Neural progenitor cell (in vitro differentiated cells): ENCODE measurements at regions not wholly inside any gene's neighbourhood (a gene's known extent, or its start where the extent isn't known, plus 50 kb on each side); places are given as distances from the start of the nearest gene placed in this dataset.

Source experiments
- DNase-seq: peaks from one replicate; pipeline ENCODE4 v3.0.0-alpha.2; 2016; ENCODE audit warnings: low spot score
- H2AFZ ChIP-seq: fragments of 200-600 bp; sonication (generic); replicated peaks from 2 replicates; pipeline ENCODE4 v1.6.1; 2016; ENCODE audit warnings: antibody characterized with exemption
- H3F3A ChIP-seq: fragments of 200-600 bp; sonication (generic); 2 replicates; pipeline ENCODE4 v1.6.1; 2016; ENCODE audit warnings: antibody characterized with exemption, low read depth
- H3K27ac ChIP-seq: fragments of 200-600 bp; sonication (generic); 2 replicates; pipeline ENCODE4 v1.5.1; 2016; ENCODE audit warnings: mild to moderate bottlenecking
- H3K27me3 ChIP-seq: fragments of 200-600 bp; sonication (generic); 2 replicates; pipeline ENCODE4 v1.6.1; 2016; ENCODE audit warnings: mild to moderate bottlenecking, moderate library complexity
- H3K36me3 ChIP-seq: fragments of 200-600 bp; sonication (generic); 2 replicates; pipeline ENCODE4 v1.5.1; 2016
- H3K4me1 ChIP-seq: fragments of 200-600 bp; sonication (generic); 2 replicates; pipeline ENCODE4 v1.6.1; 2016; ENCODE audit warnings: mixed run types
- H3K4me2 ChIP-seq: fragments of 200-600 bp; sonication (generic); 2 replicates; pipeline ENCODE4 v1.6.1; 2016
- H3K4me3 ChIP-seq: fragments of 200-600 bp; sonication (generic); 2 replicates; pipeline ENCODE4 v1.5.1; 2016
- H3K79me2 ChIP-seq: fragments of 200-600 bp; sonication (generic); 2 replicates; pipeline ENCODE4 v1.6.1; 2016; ENCODE audit warnings: low read depth
- H3K9ac ChIP-seq: fragments of 200-600 bp; sonication (generic); 2 replicates; pipeline ENCODE4 v1.6.1; 2016
- H3K9me3 ChIP-seq: fragments of 200-600 bp; sonication (generic); 2 replicates; pipeline ENCODE4 v1.5.1; 2016; ENCODE audit warnings: low read depth
- H4K20me1 ChIP-seq: fragments of 200-600 bp; sonication (generic); 2 replicates; pipeline ENCODE4 v1.6.1; 2016; ENCODE audit warnings: low read depth
- H3K27ac Mint-ChIP-seq: 3 replicates; pipeline ENCODE4 v1.8.0; 2021; ENCODE audit warnings: mixed read lengths
- H3K27me3 Mint-ChIP-seq: 2 replicates; pipeline ENCODE4 v1.8.0; 2022; ENCODE audit warnings: low read depth, mild to moderate bottlenecking, inconsistent platforms, moderate library complexity, mixed read lengths; ENCODE audit not compliant: insufficient read depth
- H3K36me3 Mint-ChIP-seq: 3 replicates; pipeline ENCODE4 v1.8.0; 2021; ENCODE audit warnings: mixed read lengths
- H3K4me1 Mint-ChIP-seq: 3 replicates; pipeline ENCODE4 v1.8.0; 2021; ENCODE audit warnings: mixed read lengths
- H3K4me3 Mint-ChIP-seq: 3 replicates; pipeline ENCODE4 v1.8.0; 2021; ENCODE audit warnings: mild to moderate bottlenecking, moderate library complexity, mixed read lengths
- H3K9me3 Mint-ChIP-seq: 3 replicates; pipeline ENCODE4 v1.8.0; 2020; ENCODE audit warnings: mixed read lengths
- CTCF ChIP-seq: fragments of 200-600 bp; sonication (generic); IDR thresholded peaks from 2 replicates; pipeline ENCODE4 v1.5.1; 2017; ENCODE audit warnings: antibody characterized with exemption, mild to moderate bottlenecking
- EZH2 ChIP-seq: fragments of 200-600 bp; sonication (generic); IDR thresholded peaks from 2 replicates; pipeline ENCODE4 v1.6.1; 2017; ENCODE audit warnings: antibody characterized with exemption, mild to moderate bottlenecking, moderate library complexity
- EZH2phosphoT487 ChIP-seq: fragments of 200-600 bp; sonication (generic); IDR thresholded peaks from 2 replicates; pipeline ENCODE4 v1.6.1; 2017; ENCODE audit warnings: antibody characterized with exemption

- no peak for TF ChIP-seq EZH2
- TF ChIP-seq EZH2phosphoT487 = no peak
- no peak for TF ChIP-seq CTCF
- no peak overlapping the region for H3K27ac ChIP-seq
- no peak overlapping the region for H3K4me3 Mint-ChIP-seq
- H3K79me2 ChIP-seq = no peaks in the 10 kb centered on the region
- H2AFZ ChIP-seq = no peak overlapping the region
- no peaks in the 10 kb centered on the region for H3K4me1 Mint-ChIP-seq
- no peaks in the 10 kb centered on the region for H3K36me3 ChIP-seq
- no peaks in the 10 kb centered on the region for H3K9me3 ChIP-seq
- no peaks in the 10 kb centered on the region for H3K27me3 Mint-ChIP-seq
- H4K20me1 ChIP-seq = no peaks in the 10 kb centered on the region
- DNase-seq = no peak
- H3K27ac Mint-ChIP-seq = no peak overlapping the region
- no peaks in the 10 kb centered on the region for H3F3A ChIP-seq
- H3K27me3 ChIP-seq = no peaks in the 10 kb centered on the region
- H3K36me3 Mint-ChIP-seq = no peaks in the 10 kb centered on the region
- peaks cover 3% of the 10 kb centered on the region for H3K9me3 Mint-ChIP-seq
- no peak overlapping the region for H3K9ac ChIP-seq
- no peaks in the 10 kb centered on the region for H3K4me1 ChIP-seq
- H3K4me3 ChIP-seq = no peak overlapping the region
- H3K4me2 ChIP-seq = no peak overlapping the region
Observed at GRCh38 chr5:25881318-25882036, 1156.9 kb downstream of the CDH9 start.

- Histone ChIP-seq H4K20me1 (no peaks in the 10 kb centered on the region), H3K4me2 (no peak overlapping the region), H3K27me3 (no peaks in the 10 kb centered on the region), H3K79me2 (no peaks in the 10 kb centered on the region), H3K4me1 (no peaks in the 10 kb centered on the region), H3K4me3 (no peak overlapping the region), H3F3A (no peaks in the 10 kb centered on the region), H3K9me3 (no peaks in the 10 kb centered on the region), H3K27ac (no peak overlapping the region), H3K36me3 (no peaks in the 10 kb centered on the region), H3K9ac (no peak overlapping the region), H2AFZ (no peak overlapping the region)
- Mint-ChIP-seq H3K27me3 (peaks cover 2% of the 10 kb centered on the region), H3K4me3 (no peak overlapping the region), H3K27ac (no peak overlapping the region), H3K36me3 (no peaks in the 10 kb centered on the region), H3K4me1 (no peaks in the 10 kb centered on the region), H3K9me3 (peaks cover 4% of the 10 kb centered on the region)
- no peak for DNase-seq
- TF ChIP-seq EZH2 = no peak
- no peak for TF ChIP-seq EZH2phosphoT487
- TF ChIP-seq CTCF = no peak
Observed at GRCh38 chr5:25863811-25864210, 1174.6 kb downstream of the CDH9 start.

GRCh38 chr5:25862276-25862675 lies 1176.1 kb downstream of the CDH9 start:
- H4K20me1 ChIP-seq = no peaks in the 10 kb centered on the region
- no peak for DNase-seq
- Mint-ChIP-seq H3K36me3 (no peaks in the 10 kb centered on the region), H3K27me3 (peaks cover 2% of the 10 kb centered on the region), H3K27ac (no peak overlapping the region), H3K9me3 (peaks cover 4% of the 10 kb centered on the region), H3K4me3 (no peak overlapping the region), H3K4me1 (no peaks in the 10 kb centered on the region)
- no peaks in the 10 kb centered on the region for H3K4me1 ChIP-seq
- H3F3A ChIP-seq = no peaks in the 10 kb centered on the region
- H2AFZ ChIP-seq = no peak overlapping the region
- TF ChIP-seq EZH2phosphoT487 (no peak), CTCF (peak; percentile 9)
- H3K4me2 ChIP-seq = no peak overlapping the region
- no peak overlapping the region for H3K9ac ChIP-seq
- H3K36me3 ChIP-seq = no peaks in the 10 kb centered on the region
- H3K9me3 ChIP-seq = no peaks in the 10 kb centered on the region
- H3K27ac ChIP-seq = no peak overlapping the region
- H3K4me3 ChIP-seq = no peak overlapping the region
- no peaks in the 10 kb centered on the region for H3K79me2 ChIP-seq
- no peaks in the 10 kb centered on the region for H3K27me3 ChIP-seq
